HG03432 (cell line): ENCODE measurements at regions not wholly inside any gene's neighbourhood (a gene's known extent, or its start where the extent isn't known, plus 50 kb on each side); places are given as distances from the start of the nearest gene placed in this dataset.

Source experiments
- ATAC-seq: cut with Tn5 transposase; IDR thresholded peaks from one replicate; pipeline ENCODE4 v1.9.1; 2021; ENCODE audit warnings: mild to moderate bottlenecking, moderate library complexity; ENCODE audit not compliant: unreplicated experiment

DNA sequence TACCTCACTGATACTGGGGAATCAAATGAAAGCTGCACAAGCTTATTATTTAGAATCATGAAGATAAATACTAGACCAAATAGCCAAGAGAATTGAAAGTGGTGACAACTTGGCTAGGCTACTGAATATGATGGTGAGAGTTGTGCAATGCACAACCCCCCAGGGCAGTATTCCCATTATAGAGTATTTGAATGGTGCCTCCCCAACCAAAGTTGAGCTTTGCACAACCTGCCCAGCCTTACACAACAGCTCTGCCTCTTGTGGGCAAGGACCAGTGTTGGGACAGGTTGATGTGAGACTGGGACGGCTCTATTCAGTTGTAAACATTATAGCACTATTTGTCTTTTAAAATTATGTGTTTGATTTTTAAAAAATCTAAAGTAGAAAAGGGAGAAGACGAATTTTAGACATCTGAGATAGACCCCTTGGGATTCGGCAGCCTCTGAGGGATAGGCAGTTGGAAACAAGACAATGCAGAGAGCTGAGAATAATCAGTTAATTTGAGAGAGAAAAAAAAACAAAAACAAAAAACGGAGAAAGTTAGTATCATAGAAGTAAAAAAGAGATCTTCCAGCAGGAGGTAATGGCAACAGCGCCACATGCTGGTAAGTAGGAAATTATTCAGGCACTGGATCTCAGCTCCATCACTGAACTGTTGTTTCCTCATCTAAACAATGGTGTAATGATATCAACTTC, 91.0 kb upstream of the KCNA3 start:
- no peak for ATAC-seq

DNA sequence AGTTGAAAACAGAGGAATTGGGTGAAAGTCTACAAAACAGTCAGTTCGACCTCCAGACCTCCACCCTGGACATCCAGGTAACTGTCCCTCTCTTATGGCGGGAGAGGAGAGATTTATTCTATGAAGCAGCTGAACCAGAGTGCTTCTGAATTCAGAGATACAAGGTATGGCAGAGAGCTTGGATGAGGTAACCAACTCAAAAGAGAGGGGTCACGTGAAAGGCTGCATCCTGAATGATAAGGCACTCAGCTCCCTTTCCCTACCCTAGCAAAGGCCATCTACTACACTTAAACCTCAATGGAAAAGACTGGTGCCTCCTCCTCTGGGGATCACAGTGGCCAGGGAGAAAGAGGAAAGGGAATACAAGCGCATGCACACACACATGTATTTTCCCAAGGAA, 88.4 kb upstream of the KCNA3 start:
- ATAC-seq: no peak

DNA sequence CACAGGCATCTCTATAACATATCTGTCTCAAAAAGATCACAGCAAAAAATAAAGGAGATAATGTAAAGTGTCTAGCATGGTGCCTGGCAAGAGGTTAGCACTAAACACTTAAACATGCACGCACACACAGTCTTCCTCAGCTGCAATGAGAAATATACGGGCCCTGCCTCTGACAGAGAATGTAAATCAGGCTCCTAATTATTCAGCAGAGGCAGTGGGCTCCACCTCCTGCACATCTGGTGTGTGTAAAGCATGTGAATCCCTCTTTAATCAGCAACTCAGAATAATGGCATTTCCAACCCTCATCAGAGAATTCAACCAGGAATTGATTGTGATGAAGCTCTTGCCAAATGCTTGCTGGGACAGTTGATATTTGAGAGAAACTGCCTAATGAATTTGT, 85.6 kb upstream of the KCNA3 start:
- no peak for ATAC-seq

DNA sequence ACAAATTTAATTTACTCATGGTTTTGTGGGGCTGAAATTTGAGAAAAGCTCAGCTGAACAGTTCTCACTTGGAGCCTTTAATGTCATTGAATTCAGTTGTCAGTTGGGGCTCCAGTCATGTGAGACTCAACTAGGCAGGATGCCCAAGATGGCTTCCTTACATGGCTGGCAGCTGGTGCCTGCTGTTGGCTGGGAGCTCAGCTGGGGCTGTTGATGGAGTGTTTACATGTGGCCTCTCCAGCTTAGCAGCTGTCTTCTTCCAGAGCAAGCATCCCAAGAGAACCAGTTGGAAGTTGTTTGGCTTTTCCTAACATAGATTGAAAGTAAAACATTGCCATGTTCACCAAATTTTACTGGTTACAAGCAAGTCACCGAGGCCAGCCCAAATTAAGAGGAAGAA, 81.8 kb upstream of the KCNA3 start:
- ATAC-seq: no peak

DNA sequence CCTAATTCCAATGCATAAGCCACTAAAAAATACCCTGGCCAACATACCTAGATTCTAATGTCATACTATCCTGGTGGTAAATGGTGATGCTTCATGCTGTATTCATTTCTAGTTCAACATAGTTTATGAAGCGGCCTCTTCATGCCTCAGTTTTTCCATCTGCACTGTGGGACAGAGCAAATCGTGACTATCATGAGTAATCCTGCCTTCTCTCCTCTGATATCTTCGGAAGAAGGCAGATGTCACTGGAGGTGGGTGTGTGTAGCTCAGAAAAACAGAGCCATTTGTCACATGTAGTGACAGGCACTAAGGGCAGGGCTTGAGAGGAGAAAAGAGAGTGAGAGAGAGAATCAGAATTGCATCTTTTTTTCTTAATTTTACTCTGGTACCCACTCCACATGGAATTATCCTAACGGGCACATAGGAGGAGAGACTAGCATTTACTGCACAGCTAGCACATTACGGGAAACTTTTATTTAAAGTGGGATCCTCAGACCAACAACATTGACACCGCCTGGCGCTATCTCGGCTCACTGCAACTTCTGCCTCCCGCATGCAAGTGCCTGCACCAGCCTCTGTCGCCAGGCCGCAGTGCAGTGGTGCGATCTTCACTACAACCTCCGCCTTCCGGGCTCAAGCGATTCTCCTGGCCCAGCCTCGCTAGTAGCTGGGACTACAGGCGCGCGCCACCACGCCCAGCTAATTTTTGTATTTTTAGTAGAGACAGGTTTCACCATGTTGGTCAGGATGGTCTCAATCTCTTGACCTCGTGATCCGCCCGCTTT, 78.4 kb upstream of the KCNA3 start:
- no peak for ATAC-seq

DNA sequence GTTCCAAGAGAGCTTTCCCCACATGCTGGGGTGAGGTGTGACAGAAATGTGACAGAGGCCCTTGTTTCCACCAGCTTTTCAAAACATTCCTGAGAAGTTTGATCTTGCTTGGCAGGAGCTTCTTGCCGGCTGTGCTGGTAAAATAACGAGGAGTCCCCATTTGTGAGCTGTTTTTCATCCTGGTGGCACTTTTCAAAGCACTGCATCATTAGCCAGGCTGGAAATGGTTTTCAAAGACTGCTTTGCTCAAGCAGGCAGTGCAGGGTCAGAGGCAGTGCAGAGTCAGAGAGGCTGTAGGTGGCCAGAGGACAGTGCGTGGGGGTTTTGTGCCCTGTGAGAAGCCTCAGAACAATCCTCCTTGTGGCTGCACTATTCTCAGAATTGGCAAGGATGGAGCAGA, 75.8 kb upstream of the KCNA3 start:
- ATAC-seq: no peak

DNA sequence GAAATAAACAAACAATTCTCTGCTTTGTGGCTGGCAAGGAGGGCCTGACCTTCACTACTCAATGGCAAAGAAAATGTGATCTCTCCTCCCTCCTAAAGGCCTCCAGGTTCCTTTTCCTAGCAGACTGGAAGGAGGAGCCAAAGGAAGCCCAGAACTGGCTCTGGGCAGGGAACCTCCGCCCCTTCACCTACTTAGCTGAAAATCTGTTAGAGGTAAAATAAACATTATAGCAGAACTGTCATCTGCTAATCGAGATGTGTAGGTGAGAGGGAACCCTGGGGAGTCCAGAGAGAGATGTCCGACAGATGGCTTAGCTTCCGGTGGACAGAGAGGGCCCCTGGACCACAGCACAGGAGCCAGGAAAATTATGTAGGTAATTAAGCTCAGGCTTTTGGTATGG, 75.2 kb upstream of the KCNA3 start:
- ATAC-seq: no peak

DNA sequence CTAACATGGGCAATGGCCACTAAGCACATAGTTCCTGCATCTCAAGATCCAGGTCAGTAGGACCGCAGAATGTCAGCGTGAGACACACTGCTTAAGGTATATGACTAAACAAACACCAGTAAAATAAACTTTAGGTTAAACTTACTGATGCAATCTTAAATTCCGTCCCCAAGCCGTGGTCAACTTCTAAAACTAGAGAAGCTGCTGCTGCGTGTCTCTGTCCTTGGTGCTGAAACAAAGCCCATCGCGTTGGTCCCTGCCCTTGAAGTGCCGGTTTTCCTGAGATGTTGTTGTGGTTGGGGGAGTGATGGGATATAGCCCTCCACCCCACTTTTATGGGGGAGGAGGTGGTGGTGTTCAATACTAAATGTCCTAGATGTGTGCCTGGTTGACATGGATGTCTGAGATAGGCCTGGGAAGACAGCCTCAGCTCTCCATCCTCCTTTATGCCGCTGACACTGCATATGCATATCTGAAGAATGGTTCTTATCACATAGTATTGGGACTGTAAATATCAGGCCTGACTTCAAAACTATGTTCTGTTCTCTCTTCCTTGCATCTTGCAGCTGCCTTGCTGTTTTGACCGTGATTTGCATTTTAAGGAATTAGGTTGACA, 72.0 kb upstream of the KCNA3 start:
- no peak for ATAC-seq

DNA sequence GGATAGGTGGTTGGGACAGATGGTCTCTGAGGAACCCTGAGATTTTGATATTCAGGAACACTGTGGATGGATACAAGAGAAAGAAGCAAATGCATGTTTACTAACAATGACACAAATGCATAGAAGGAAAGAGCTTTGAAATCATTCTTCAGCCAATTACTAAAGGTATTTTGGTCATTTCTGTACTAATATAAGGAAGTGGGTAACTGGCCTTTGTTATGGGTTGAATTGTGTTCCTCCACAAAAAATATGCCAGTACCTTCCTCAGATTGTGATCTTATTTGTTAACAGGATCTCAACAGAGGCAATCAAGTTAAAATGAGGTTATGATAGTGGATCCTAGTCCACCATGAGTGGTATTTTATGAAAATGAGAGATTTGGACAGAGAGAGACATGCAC, 68.7 kb upstream of the KCNA3 start:
- ATAC-seq: no peak

DNA sequence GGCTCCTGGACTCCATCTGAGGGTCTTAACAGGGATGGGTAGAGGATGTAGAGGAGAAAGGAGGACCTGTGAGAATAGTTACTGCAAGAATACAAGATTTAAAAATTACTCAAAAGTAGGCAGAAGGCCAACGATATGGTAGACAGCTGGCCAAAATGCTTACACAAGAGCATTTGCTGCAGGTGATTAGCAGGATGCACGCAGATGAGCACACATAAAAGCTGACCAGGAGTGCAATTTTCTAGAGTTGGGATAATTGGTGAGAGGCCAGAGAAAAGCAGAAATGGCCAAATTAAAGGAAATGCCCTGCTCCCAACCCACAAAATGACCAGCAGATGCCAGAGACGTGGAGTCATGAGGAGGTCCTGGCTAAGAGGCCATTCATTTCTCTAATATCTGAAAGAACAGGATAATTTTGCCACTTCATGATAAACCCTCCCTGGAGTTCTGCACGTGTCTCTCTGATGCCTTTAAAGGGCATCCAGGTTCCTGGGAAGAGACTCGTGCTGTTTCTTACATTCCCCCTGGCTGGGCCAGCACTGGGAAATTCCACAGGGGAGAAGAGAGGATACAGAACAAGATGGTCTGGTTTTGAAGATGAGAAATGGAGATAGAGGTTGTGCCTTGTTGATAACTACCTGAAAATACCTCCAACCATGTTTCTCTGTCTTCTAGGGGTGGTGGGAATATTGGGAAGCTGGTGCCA, 62.3 kb upstream of the KCNA3 start:
- no peak for ATAC-seq

DNA sequence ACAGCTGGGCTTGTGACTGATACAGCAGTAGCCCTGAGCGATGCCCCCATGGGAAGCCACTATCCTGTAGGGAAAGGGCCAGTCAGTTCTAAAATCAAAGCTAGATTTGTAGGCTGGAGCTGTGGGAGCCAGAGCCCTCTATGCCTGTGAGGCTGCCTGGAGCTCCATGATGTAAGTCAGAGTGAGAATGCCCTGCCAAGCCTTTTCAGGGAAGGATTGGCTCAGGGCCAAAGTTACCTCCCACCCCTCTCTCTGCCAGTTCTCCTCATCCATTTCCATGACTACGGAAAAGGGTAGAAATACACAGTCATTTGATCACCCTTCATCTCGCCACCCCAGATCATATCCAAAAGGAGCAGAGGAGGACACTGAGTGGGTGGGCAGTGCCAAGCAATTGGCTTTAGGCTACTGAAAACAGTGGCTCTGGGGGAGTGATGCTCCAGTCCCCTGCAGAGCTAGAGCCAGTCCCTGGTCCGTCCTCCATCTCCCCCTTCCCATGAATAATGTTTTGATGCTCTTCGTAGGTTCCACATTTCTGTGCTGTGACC, 59.5 kb upstream of the KCNA3 start:
- no peak for ATAC-seq

DNA sequence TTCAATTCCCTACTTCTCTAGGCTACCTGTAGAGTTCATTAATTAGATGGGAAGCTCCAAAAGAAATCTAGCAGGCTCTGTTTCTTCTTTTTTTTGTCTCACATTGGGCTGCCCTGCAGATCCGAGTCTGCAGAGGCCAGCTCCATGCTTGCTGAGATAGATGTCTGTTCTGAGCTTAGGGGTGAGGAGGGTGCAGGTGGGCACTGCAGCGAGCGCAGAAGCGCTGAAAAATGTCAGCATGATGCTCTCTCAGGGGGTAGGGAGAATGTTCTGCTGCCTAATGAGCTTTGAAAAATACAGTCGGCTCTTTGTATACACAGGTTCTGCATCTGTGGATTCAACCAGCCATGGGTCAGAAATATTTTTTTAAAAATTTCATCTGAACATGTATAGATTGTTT, 56.8 kb upstream of the KCNA3 start:
- ATAC-seq: no peak

DNA sequence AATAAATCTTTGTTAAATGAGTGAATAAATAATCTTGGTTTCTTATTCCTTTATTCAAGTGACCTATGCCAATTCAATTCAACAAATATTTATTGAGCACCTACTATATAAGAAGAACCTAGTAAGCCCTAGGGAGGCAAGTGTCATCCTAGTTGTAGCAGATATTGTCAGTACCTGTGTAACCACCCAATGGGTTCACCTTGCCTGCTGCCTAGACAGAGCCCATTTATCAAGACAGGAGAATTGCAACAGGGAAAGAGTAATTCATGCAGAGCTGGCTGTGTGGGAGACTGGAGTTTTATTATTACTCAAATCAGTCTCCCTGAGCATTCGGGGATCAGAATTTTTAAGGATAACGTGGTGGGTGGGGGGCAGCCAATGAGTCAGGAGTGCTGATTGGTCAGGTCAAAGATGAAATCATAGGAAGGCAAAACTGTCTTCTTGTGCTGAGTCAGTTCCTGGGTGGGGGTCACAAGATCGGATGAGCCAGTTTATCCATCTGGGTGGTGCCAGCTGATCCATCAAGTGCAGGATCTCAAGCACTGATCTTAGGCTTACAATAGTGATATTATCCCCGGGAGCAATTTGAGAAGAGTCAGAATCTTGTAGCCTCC, 53.8 kb upstream of the KCNA3 start:
- ATAC-seq: no peak

DNA sequence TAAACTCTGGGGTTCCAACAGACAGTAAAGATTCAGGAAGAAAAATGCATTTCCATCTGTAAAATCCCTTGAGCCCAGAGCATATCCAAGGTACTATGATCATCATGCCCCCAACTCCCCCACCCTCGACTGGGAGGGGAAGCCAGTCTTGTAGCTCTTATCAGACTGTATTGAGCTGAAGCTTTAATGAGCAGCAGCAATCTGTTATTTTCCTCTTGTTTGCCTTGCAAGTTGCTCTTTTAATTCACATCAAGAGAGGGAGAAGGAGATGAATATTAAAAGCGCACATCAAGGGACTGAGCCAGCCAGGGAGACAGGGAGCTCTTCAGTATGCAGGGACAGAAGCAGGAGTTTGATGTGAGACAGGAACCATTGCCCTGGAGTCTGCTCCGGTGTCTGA, 52.5 kb upstream of the KCNA3 start:
- ATAC-seq: peak; percentile 13

DNA sequence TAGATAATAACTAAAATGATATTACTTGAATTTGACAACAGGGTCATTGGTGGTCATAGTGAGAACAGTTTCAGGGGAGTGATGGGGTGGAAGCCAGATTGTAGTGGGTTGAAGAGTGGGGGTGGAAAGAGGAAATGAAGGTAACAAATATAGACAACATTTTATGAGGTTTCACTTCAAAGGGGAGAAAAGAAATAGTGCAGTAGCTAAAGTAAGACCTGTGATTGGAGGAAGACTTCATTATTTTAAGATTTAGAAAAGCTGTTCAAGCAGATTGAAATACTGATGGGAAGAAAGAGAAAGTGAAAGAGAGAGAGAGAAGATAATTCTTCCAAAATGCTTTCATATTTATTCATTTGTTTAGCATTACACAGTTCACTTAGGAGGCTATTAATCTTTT, 52.0 kb upstream of the KCNA3 start:
- ATAC-seq: peak; percentile 92
